HepG2 (cell line): ENCODE measurements at regions not wholly inside any gene's neighbourhood (a gene's known extent, or its start where the extent isn't known, plus 50 kb on each side); places are given as distances from the start of the nearest gene placed in this dataset.

ENCODE experiments used
- ATAC-seq: fragments of 200-7000 bp; cut with Tn5 transposase; 3 replicates; pipeline ENCODE4 v1.9.1; 2020; ENCODE audit warnings: mild to moderate bottlenecking, moderate library complexity
- BruUV-seq: library from RNA; stranded (reverse); fragments of 400-500 nt; replicated peaks from 2 replicates; lab custom pipeline; 2021; lab: Mats Ljungman, UMichigan
- CTCF ChIA-PET: fragments of 300-600 bp; formaldehyde crosslinking; extraction: SDS; loops from one replicate; lab custom pipeline; 2021; ENCODE audit warnings: low total read pairs, inconsistent platforms, low intra/inter-chr PET ratio; lab: Yijun Ruan, JAX
- POLR2A ChIA-PET: fragments of 350-600 bp; sonication (Branson Sonifier 250); formaldehyde crosslinking; loops from one replicate; lab custom pipeline; 2020; ENCODE audit warnings: antibody characterized with exemption, inconsistent platforms; lab: Yijun Ruan, JAX
- DNase-seq: peaks from one replicate; pipeline ENCODE4 v3.0.0-alpha.2; 2015; ENCODE audit warnings: low spot score
- FAIRE-seq: peaks from 3 replicates; lab custom pipeline; 2011; peaks lifted over from hg19 to GRCh38; lab: Jason Lieb, UNC
- H2AFZ ChIP-seq: one replicate; pipeline ENCODE4 v1.6.1; 2011; ENCODE audit warnings: low read length, inconsistent platforms
- H3K27ac ChIP-seq: fragments of 300-600 bp; 3 replicates; pipeline ENCODE4 v1.8.0; 2011; ENCODE audit warnings: mixed run types, mild to moderate bottlenecking, mixed read lengths, low read length, inconsistent platforms; ENCODE audit not compliant: insufficient read depth; ENCODE audit errors: extremely low read length
- H3K27me3 ChIP-seq, 2 experiments: fragments of 200-600 bp in 1 of 2; 2 replicates in 1 of 2; 3 replicates in 1 of 2; pipeline versions ENCODE4 v1.6.0 to v1.8.0; 2011; ENCODE audit warnings: low read length in 2 of 2, mild to moderate bottlenecking in 2 of 2, moderate library complexity in 2 of 2, inconsistent platforms in 1 of 2; ENCODE audit not compliant: insufficient read depth in 2 of 2, control insufficient read depth in 1 of 2
- H3K36me3 ChIP-seq, 2 experiments: fragments of 200-600 bp in 1 of 2; replicated peaks in 1 of 2; 2 replicates in 1 of 2; 3 replicates in 1 of 2; pipeline versions ENCODE4 v1.5.1 to v1.8.0; 2011; ENCODE audit warnings: low read length in 2 of 2, inconsistent platforms in 1 of 2; ENCODE audit not compliant: insufficient read depth in 2 of 2, control insufficient read depth in 1 of 2
- H3K4me1 ChIP-seq: 2 replicates; pipeline ENCODE4 v1.5.1; 2012; ENCODE audit warnings: low read length, inconsistent platforms; ENCODE audit not compliant: insufficient read depth
- H3K4me2 ChIP-seq: 2 replicates; pipeline ENCODE4 v1.6.0; 2011; ENCODE audit warnings: low read depth, low read length, inconsistent platforms
- H3K4me3 ChIP-seq, 3 experiments: fragments of 200-600 bp in 1 of 3; sonication (generic), shearing (Covaris generic) in 1 of 3; replicated peaks in 1 of 3; 2 replicates each; pipeline ENCODE4 v1.5.1; 2011 to 2016; ENCODE audit warnings: low read length in 3 of 3, inconsistent platforms in 2 of 3, low read depth in 2 of 3, mild to moderate bottlenecking in 2 of 3, control low read depth in 1 of 3, mixed read lengths in 1 of 3; ENCODE audit not compliant: insufficient read depth in 1 of 3
- H3K79me2 ChIP-seq: one replicate; pipeline ENCODE4 v1.6.1; 2011; ENCODE audit warnings: low read length, inconsistent platforms; ENCODE audit not compliant: insufficient read depth
- H3K9ac ChIP-seq: 2 replicates; pipeline ENCODE4 v1.6.0; 2011; ENCODE audit warnings: mild to moderate bottlenecking, low read depth, low read length, inconsistent platforms; ENCODE audit not compliant: insufficient read depth
- H3K9me3 ChIP-seq: 2 replicates; pipeline ENCODE4 v1.5.1; 2012; ENCODE audit warnings: mild to moderate bottlenecking, low read length
- H4K20me1 ChIP-seq: 2 replicates; pipeline ENCODE4 v1.6.0; 2011; ENCODE audit warnings: inconsistent platforms, mild to moderate bottlenecking, low read length, moderate library complexity; ENCODE audit not compliant: insufficient read depth
- CREB1 ChIP-seq, 2 experiments: fragments of 450-650 bp in 1 of 2; IDR thresholded peaks; 2 replicates each; pipeline ENCODE4 v1.6.1; 2016 to 2017; ENCODE audit warnings: control low read depth in 1 of 2, mild to moderate bottlenecking in 1 of 2, missing compliant biosample characterization in 1 of 2, missing genetic modification characterization in 1 of 2
- JUNB ChIP-seq: sonication (generic); formaldehyde crosslinking; IDR thresholded peaks from 2 replicates; pipeline ENCODE4 v1.8.0; 2022; ENCODE audit warnings: missing genetic modification reagents, mild to moderate bottlenecking, borderline replicate concordance
- MAFK ChIP-seq, 2 experiments: IDR thresholded peaks in 1 of 2; conservative IDR thresholded peaks in 1 of 2; 2 replicates each; pipeline ENCODE4 v1.6.1; 2011; ENCODE audit warnings: improper control_type of control experiment in 2 of 2, low read length in 2 of 2
- MEIS2 ChIP-seq: sonication (generic); formaldehyde crosslinking; IDR thresholded peaks from 2 replicates; pipeline ENCODE4 v1.9.0; 2021; ENCODE audit warnings: mild to moderate bottlenecking, missing genetic modification reagents
- U2AF1 ChIP-seq: fragments of 200-400 bp; formaldehyde crosslinking; optimal IDR thresholded peaks from 2 replicates; pipeline ENCODE3; 2017; ENCODE audit warnings: mild to moderate bottlenecking, low read depth, low read length
- ZBTB40 ChIP-seq, 2 experiments: fragments of 450-650 bp in 1 of 2; sonication (generic) in 1 of 2; formaldehyde crosslinking in 1 of 2; IDR thresholded peaks; 2 replicates each; pipeline versions ENCODE4 v1.6.1 to v1.8.0; 2016 to 2022; ENCODE audit warnings: antibody characterized with exemption in 1 of 2, mild to moderate bottlenecking in 1 of 2, missing genetic modification reagents in 1 of 2
- ZNF770 ChIP-seq: sonication (generic); formaldehyde crosslinking; IDR thresholded peaks from 2 replicates; pipeline ENCODE4 v1.5.0; 2020; ENCODE audit warnings: mild to moderate bottlenecking, missing genetic modification reagents
- WGBS: methylation state at CpG from one replicate; pipeline ENCODE4 v1.1.6; 2017; ENCODE audit warnings: low lambda C conversion rate; 5-methylcytosine and 5-hydroxymethylcytosine counted together
- in situ Hi-C: cut with HindIII; loops from 2 replicates; pipeline ENCODE4 v1.10.0; 2017; ENCODE audit warnings: low pct_unique_long_range_greater_than_20kb; ENCODE audit not compliant: extremely low pct_ligation_motif_present
- intact Hi-C: fragments of 100-400 bp; cut with micrococcal nuclease; formaldehyde crosslinking; loops from one replicate; pipeline ENCODE4 v1.10.0; 2022; ENCODE audit not compliant: unreplicated experiment
- TF ChIP-seq, protein P1 (sequence below): sonication (generic); formaldehyde crosslinking; IDR thresholded peaks from 2 replicates; pipeline ENCODE4 v1.4.0; 2020; ENCODE audit warnings: mild to moderate bottlenecking, missing genetic modification reagents

DNA sequence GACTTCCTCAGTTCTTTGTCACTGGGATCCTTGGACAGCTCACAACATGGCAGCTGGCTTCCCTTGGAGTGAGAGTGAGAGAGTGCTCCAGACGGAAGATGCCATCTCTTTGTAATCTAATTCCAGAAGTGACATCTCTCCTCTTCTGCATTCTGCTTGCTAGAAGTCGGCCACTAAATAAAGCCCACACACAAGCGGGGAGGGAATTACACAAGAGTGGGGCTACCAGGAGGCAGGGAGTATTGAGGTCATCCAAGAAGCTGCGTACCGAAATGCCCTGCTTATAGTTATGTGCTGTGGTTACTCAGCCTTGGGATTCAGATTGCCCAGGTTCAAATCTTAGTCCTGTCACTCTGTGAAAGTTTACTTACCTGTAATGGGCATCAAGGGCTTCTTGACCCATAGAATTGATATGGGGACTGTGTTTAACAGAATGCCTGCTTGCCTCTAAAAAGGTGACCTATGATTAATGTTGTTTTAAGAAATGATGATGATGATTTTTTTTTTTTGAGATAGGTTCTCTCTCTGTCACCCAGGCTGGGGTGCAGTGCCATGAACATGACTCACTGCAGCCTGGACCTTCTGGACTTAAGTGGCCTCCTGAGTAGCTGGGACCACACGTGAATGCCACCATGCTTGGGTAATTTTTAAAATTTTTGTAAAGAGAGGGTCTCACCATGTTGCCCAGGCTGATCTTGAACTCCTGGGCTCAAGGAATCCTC, 120.9 kb upstream of the HS3ST2 start:
- Histone ChIP-seq H3K79me2 (no peaks in the 10 kb centered on the region), H3K4me2 (no peak overlapping the region), H3K4me1 (no peaks in the 10 kb centered on the region), H3K27me3 (peaks cover 0 to 21% of the 10 kb centered on the region in 2 experiments; a peak in 3 of 5 replicates), H3K27ac (no peak overlapping the region), H4K20me1 (no peaks in the 10 kb centered on the region), H3K9ac (no peak overlapping the region), H3K36me3 (no peaks in the 10 kb centered on the region), H3K9me3 (no peaks in the 10 kb centered on the region), H3K4me3 (no peak overlapping the region), H2AFZ (no peak overlapping the region)
- TF ChIP-seq MAFK (conservative IDR thresholded peaks at IDR 0.05 in 1 of 2, IDR thresholded peaks at IDR 0.05 in 1 of 2; ENCODE audit: low read length in 2 of 2) (peak; percentile 46 to 62), JUNB (CRISPR knock-in tag) (0 out of 2 replicates have a peak, but pooled peaks have one; percentile 7), ZBTB40 (IDR thresholded peaks at IDR 0.05) (no peak), ZBTB40 (CRISPR knock-in tag; IDR thresholded peaks at IDR 0.05) (peak; percentile 23; the same call in 1 of the 2 replicates), ZNF770 (CRISPR knock-in tag) (no peak), MEIS2 (CRISPR knock-in tag) (0 out of 2 replicates have a peak, but pooled peaks have one; percentile 24), U2AF1 (no peak), CREB1 (IDR thresholded peaks at IDR 0.05) (peak; percentile 24; the same call in 1 of the 2 replicates), CREB1 (CRISPR knock-in tag; IDR thresholded peaks at IDR 0.05) (no peak)
- TF ChIP-seq, protein P1, sequence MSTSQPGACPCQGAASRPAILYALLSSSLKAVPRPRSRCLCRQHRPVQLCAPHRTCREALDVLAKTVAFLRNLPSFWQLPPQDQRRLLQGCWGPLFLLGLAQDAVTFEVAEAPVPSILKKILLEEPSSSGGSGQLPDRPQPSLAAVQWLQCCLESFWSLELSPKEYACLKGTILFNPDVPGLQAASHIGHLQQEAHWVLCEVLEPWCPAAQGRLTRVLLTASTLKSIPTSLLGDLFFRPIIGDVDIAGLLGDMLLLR (CRISPR knock-in tag) = 0 out of 2 replicates have a peak, but pooled peaks have one; percentile 21
- intact Hi-C loops = loop anchor here (5.0 kb wide), 1 partner anchor 36 kb away; no protein-coding TSS in a partner anchor
- CTCF ChIA-PET = no interaction called here
- in situ Hi-C loops = no loop called here
- FAIRE-seq (no peak), ATAC-seq (no peak; the same call in 2 of the 3 replicates), DNase-seq (no peak)
- 26% methylated on average over 6 of the region's 6 CpGs for WGBS
- no TSS peak for BruUV-seq
- POLR2A ChIA-PET = no interaction called here
